HEK293 (cell line): ENCODE measurements at regions not wholly inside any gene's neighbourhood (a gene's known extent, or its start where the extent isn't known, plus 50 kb on each side); places are given as distances from the start of the nearest gene placed in this dataset.

Experiments used
- CTCF ChIA-PET: fragments of 350-600 bp; formaldehyde crosslinking; extraction: SDS; loops from one replicate; lab custom pipeline; 2021; ENCODE audit warnings: antibody characterized with exemption; lab: Yijun Ruan, JAX
- POLR2A ChIA-PET: fragments of 300-600 bp; formaldehyde crosslinking; extraction: SDS; loops from one replicate; lab custom pipeline; 2020; ENCODE audit warnings: antibody characterized with exemption, inconsistent platforms; lab: Yijun Ruan, JAX
- H3K27ac ChIP-seq: fragments of 200-500 bp; sonication (Bioruptor generic); 2 replicates; pipeline ENCODE4 v1.5.1; 2014; ENCODE audit warnings: low read depth, low read length, control low read depth, inconsistent platforms; ENCODE audit errors: extremely low read depth
- H3K36me3 ChIP-seq, 2 experiments: fragments of 200-500 bp in 1 of 2; sonication (Bioruptor generic) in 1 of 2; 1 replicate in 1 of 2; 2 replicates in 1 of 2; pipeline ENCODE4 v1.5.1; 2014 to 2017; ENCODE audit warnings: inconsistent platforms in 2 of 2, low read length in 2 of 2; ENCODE audit not compliant: control insufficient read depth in 2 of 2, insufficient read depth in 1 of 2
- H3K4me1 ChIP-seq: fragments of 200-500 bp; sonication (Bioruptor generic); 2 replicates; pipeline ENCODE4 v1.5.1; 2014; ENCODE audit warnings: mild to moderate bottlenecking, low read length, inconsistent platforms; ENCODE audit not compliant: control insufficient read depth, insufficient read depth
- H3K4me3 ChIP-seq: 2 replicates; pipeline ENCODE4 v1.5.1; 2011; ENCODE audit warnings: low read depth, mild to moderate bottlenecking, control low read depth, low read length, moderate library complexity
- H3K9me3 ChIP-seq: fragments of 200-500 bp; sonication (Bioruptor generic); 2 replicates; pipeline ENCODE4 v1.5.1; 2014; ENCODE audit warnings: low read depth, low read length, inconsistent platforms; ENCODE audit not compliant: control insufficient read depth, insufficient read depth
- CTCF ChIP-seq: fragments of 450-650 bp; formaldehyde crosslinking; IDR thresholded peaks from 2 replicates; pipeline ENCODE4 v1.5.1; 2016; ENCODE audit warnings: missing biosample characterization, missing genetic modification characterization
- KLF1 ChIP-seq: fragments of 450-650 bp; formaldehyde crosslinking; IDR thresholded peaks from 2 replicates; pipeline ENCODE4 v1.5.1; 2016; ENCODE audit warnings: missing biosample characterization, missing genetic modification characterization
- KLF16 ChIP-seq: fragments of 450-650 bp; formaldehyde crosslinking; IDR thresholded peaks from 2 replicates; pipeline ENCODE4 v1.5.1; 2017; ENCODE audit warnings: missing biosample characterization, missing genetic modification characterization
- KLF8 ChIP-seq: fragments of 450-650 bp; formaldehyde crosslinking; IDR thresholded peaks from 2 replicates; pipeline ENCODE4 v1.5.1; 2016; ENCODE audit warnings: missing biosample characterization, missing genetic modification characterization
- PATZ1 ChIP-seq: fragments of 450-650 bp; formaldehyde crosslinking; IDR thresholded peaks from 2 replicates; pipeline ENCODE4 v1.5.1; 2016; ENCODE audit warnings: missing biosample characterization, missing genetic modification characterization
- SCRT1 ChIP-seq: fragments of 450-650 bp; formaldehyde crosslinking; IDR thresholded peaks from 2 replicates; pipeline ENCODE4 v1.5.1; 2016; ENCODE audit warnings: missing biosample characterization, missing genetic modification characterization, borderline replicate concordance
- SP3 ChIP-seq: fragments of 450-650 bp; formaldehyde crosslinking; IDR thresholded peaks from 2 replicates; pipeline ENCODE4 v1.5.1; 2016; ENCODE audit warnings: missing biosample characterization, missing genetic modification characterization
- WT1 ChIP-seq: fragments of 450-650 bp; formaldehyde crosslinking; IDR thresholded peaks from 2 replicates; pipeline ENCODE4 v1.5.1; 2016; ENCODE audit warnings: missing biosample characterization, missing genetic modification characterization
- ZBTB1 ChIP-seq: fragments of 450-650 bp; formaldehyde crosslinking; IDR thresholded peaks from 2 replicates; pipeline ENCODE4 v1.5.1; 2016; ENCODE audit warnings: missing biosample characterization, missing genetic modification characterization
- ZFP41 ChIP-seq: fragments of 450-650 bp; formaldehyde crosslinking; IDR thresholded peaks from 2 replicates; pipeline ENCODE4 v1.5.1; 2016; ENCODE audit warnings: missing biosample characterization, missing genetic modification characterization, borderline replicate concordance
- ZNF133 ChIP-seq: fragments of 450-650 bp; formaldehyde crosslinking; IDR thresholded peaks from 2 replicates; pipeline ENCODE4 v1.5.1; 2016; ENCODE audit warnings: missing biosample characterization, missing genetic modification characterization
- ZNF157 ChIP-seq: fragments of 450-650 bp; formaldehyde crosslinking; IDR thresholded peaks from 2 replicates; pipeline ENCODE4 v1.5.1; 2016; ENCODE audit warnings: missing biosample characterization, missing genetic modification characterization
- ZNF221 ChIP-seq: fragments of 450-650 bp; formaldehyde crosslinking; IDR thresholded peaks from 2 replicates; pipeline ENCODE4 v1.5.1; 2017; ENCODE audit warnings: missing biosample characterization, missing genetic modification characterization, borderline replicate concordance
- ZNF311 ChIP-seq: fragments of 450-650 bp; formaldehyde crosslinking; IDR thresholded peaks from 2 replicates; pipeline ENCODE4 v1.5.1; 2017; ENCODE audit warnings: missing biosample characterization, missing genetic modification characterization, borderline replicate concordance
- ZNF335 ChIP-seq: fragments of 450-650 bp; formaldehyde crosslinking; conservative IDR thresholded peaks from 2 replicates; pipeline ENCODE4 v1.5.1; 2016; ENCODE audit warnings: missing biosample characterization, missing genetic modification characterization
- ZNF350 ChIP-seq: fragments of 450-650 bp; formaldehyde crosslinking; IDR thresholded peaks from 2 replicates; pipeline ENCODE4 v1.5.0; 2017; ENCODE audit warnings: missing biosample characterization, mild to moderate bottlenecking, missing genetic modification characterization
- ZNF354C ChIP-seq: fragments of 450-650 bp; formaldehyde crosslinking; IDR thresholded peaks from 2 replicates; pipeline ENCODE4 v1.5.1; 2016; ENCODE audit warnings: missing biosample characterization, missing genetic modification characterization, low read depth, borderline replicate concordance
- ZNF394 ChIP-seq: fragments of 450-650 bp; formaldehyde crosslinking; IDR thresholded peaks from 2 replicates; pipeline ENCODE4 v1.5.1; 2016; ENCODE audit warnings: missing biosample characterization, missing genetic modification characterization, mild to moderate bottlenecking, moderate library complexity, borderline replicate concordance
- ZNF514 ChIP-seq: fragments of 450-650 bp; formaldehyde crosslinking; IDR thresholded peaks from 2 replicates; pipeline ENCODE4 v1.5.1; 2016; ENCODE audit warnings: missing biosample characterization, missing genetic modification characterization
- ZNF529 ChIP-seq: fragments of 450-650 bp; formaldehyde crosslinking; IDR thresholded peaks from 2 replicates; pipeline ENCODE4 v1.5.1; 2017; ENCODE audit warnings: missing genetic modification characterization, missing biosample characterization; ENCODE audit not compliant: insufficient replicate concordance
- ZNF629 ChIP-seq: fragments of 450-650 bp; formaldehyde crosslinking; IDR thresholded peaks from 2 replicates; pipeline ENCODE4 v1.5.1; 2017; ENCODE audit warnings: missing biosample characterization, missing genetic modification characterization
- ZNF658 ChIP-seq: fragments of 450-650 bp; formaldehyde crosslinking; IDR thresholded peaks from 2 replicates; pipeline ENCODE4; 2016; ENCODE audit warnings: missing biosample characterization, missing genetic modification characterization
- TF ChIP-seq, protein P1 (sequence below): fragments of 450-650 bp; formaldehyde crosslinking; IDR thresholded peaks from 2 replicates; pipeline ENCODE4 v1.5.1; 2016; ENCODE audit warnings: missing biosample characterization, missing genetic modification characterization

GRCh38 chr4:177519481-177520260 is 77.4 kb upstream of the AGA start:
- H3K27ac ChIP-seq = no peak overlapping the region
- no peaks in the 10 kb centered on the region for H3K36me3 ChIP-seq
- CTCF ChIA-PET = no interaction called here

GRCh38 chr4:177528620-177529019 is 86.4 kb upstream of the AGA start:
- Histone ChIP-seq H3K4me1 (no peaks in the 10 kb centered on the region), H3K9me3 (no peaks in the 10 kb centered on the region), H3K36me3 (no peaks in the 10 kb centered on the region), H3K27ac (no peak overlapping the region), H3K4me3 (no peak overlapping the region)
- TF ChIP-seq ZNF629 (tag by site-specific recombination) (no peak), WT1 (tag by site-specific recombination) (no peak), ZNF514 (tag by site-specific recombination) (no peak), ZNF658 (tag by site-specific recombination) (no peak), KLF8 (tag by site-specific recombination) (no peak), ZNF394 (tag by site-specific recombination) (no peak), ZNF529 (no peak), SCRT1 (tag by site-specific recombination) (no peak), ZBTB1 (tag by site-specific recombination) (no peak), ZNF350 (tag by site-specific recombination) (no peak), CTCF (no peak), KLF16 (tag by site-specific recombination) (no peak), KLF1 (no peak), ZNF354C (tag by site-specific recombination) (no peak)
- TF ChIP-seq, protein P1, sequence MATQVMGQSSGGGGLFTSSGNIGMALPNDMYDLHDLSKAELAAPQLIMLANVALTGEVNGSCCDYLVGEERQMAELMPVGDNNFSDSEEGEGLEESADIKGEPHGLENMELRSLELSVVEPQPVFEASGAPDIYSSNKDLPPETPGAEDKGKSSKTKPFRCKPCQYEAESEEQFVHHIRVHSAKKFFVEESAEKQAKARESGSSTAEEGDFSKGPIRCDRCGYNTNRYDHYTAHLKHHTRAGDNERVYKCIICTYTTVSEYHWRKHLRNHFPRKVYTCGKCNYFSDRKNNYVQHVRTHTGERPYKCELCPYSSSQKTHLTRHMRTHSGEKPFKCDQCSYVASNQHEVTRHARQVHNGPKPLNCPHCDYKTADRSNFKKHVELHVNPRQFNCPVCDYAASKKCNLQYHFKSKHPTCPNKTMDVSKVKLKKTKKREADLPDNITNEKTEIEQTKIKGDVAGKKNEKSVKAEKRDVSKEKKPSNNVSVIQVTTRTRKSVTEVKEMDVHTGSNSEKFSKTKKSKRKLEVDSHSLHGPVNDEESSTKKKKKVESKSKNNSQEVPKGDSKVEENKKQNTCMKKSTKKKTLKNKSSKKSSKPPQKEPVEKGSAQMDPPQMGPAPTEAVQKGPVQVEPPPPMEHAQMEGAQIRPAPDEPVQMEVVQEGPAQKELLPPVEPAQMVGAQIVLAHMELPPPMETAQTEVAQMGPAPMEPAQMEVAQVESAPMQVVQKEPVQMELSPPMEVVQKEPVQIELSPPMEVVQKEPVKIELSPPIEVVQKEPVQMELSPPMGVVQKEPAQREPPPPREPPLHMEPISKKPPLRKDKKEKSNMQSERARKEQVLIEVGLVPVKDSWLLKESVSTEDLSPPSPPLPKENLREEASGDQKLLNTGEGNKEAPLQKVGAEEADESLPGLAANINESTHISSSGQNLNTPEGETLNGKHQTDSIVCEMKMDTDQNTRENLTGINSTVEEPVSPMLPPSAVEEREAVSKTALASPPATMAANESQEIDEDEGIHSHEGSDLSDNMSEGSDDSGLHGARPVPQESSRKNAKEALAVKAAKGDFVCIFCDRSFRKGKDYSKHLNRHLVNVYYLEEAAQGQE (tag by site-specific recombination) = no peak
- CTCF ChIA-PET = no interaction called here
- POLR2A ChIA-PET = no interaction called here

More at GRCh38 chr4:177519481-177520260, 77.4 kb upstream of the AGA start:
- Histone ChIP-seq H3K4me1 (no peaks in the 10 kb centered on the region), H3K4me3 (no peak overlapping the region), H3K9me3 (no peaks in the 10 kb centered on the region)
- TF ChIP-seq ZNF133 (tag by site-specific recombination) = no peak
- no peak for TF ChIP-seq ZNF311 (tag by site-specific recombination)
- TF ChIP-seq ZNF335 (tag by site-specific recombination) = no peak
- TF ChIP-seq ZFP41 = no peak
- no peak for TF ChIP-seq PATZ1 (tag by site-specific recombination)
- TF ChIP-seq SP3 (tag by site-specific recombination) = no peak
- TF ChIP-seq ZNF221 = no peak
- TF ChIP-seq ZNF157 (tag by site-specific recombination) = no peak
- TF ChIP-seq, all 188 proteins: peak for 0
- POLR2A ChIA-PET = no interaction called here
